ENCODE measurements at regions not wholly inside any gene's neighbourhood (a gene's known extent, or its start where the extent isn't known, plus 50 kb on each side); places are given as distances from the start of the nearest gene placed in this dataset.

GRCh38 chr7:35454575-35455385 is 200.9 kb upstream of the TBX20 start:
- Histone ChIP-seq H3K4me1 (peaks cover 0 to 8% (median 4%) of the 10 kb centered on the region in 4 donors), H3K36me3 (no peaks in the 10 kb centered on the region), H3K9me3 (peaks cover 0 to 2% (median 0%) of the 10 kb centered on the region in 4 donors), H3K27ac (no peak overlapping the region), H3K4me3 (peak overlapping the region in 1 of 4 donors; percentile 7), H3K27me3 (peaks cover 8 to 26% (median 10%) of the 10 kb centered on the region in 3 donors)
- TF ChIP-seq CTCF (IDR thresholded peaks at IDR 0.05) (no peak), POLR2AphosphoS5 (IDR thresholded peaks at IDR 0.05) (no peak), POLR2A (IDR thresholded peaks at IDR 0.05) (no peak), EP300 (IDR thresholded peaks at IDR 0.05) (no peak)
- intact Hi-C loops (cut with DNase I), result no loop called here
- no peak for DNase-seq
- 16 to 39% methylated on average over 58 of the region's 58 CpGs for WGBS, 2 donors

DNA sequence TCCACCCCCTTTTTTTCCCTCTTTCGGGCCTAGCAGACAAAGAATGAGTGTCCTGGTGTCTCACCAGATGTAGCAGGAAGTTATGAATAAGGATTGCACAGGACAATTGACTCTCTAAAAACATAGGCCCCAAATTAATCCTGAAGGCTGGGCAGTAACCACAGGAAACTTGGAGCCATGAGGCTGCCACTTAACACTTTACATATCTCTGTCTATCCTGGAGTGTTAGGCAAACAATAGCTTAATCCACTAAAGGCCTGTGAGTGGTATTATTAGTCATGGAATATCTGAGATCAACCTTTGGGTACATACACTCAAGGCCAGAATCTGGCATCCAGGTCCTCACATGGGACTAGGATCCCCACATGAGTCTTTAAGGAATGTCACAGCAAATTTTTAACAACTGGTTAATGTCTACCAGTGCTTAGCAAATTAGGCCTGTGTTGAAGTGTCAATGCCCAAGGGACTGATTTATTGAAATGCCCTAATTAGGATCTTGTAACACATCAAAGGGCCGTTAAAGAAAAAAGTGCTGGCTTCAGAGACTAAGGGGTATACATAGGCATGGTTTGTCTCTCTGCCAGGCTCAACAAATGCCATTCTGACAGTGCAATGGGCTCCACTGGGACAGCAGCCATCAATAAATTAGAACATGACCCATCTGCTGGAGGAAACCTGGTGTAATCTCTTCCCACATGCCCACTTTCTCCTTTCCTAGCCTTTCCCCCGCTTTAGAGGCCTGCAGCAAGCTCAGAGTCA is 196.7 kb upstream of the TBX20 start:
- no peaks in the 10 kb centered on the region for H3K9me3 ChIP-seq
- no peak for TF ChIP-seq POLR2A (IDR thresholded peaks at IDR 0.05)
- TF ChIP-seq CTCF (IDR thresholded peaks at IDR 0.05), result no peak
- TF ChIP-seq POLR2AphosphoS5 (IDR thresholded peaks at IDR 0.05), result no peak
- TF ChIP-seq EP300 (IDR thresholded peaks at IDR 0.05), result no peak
- no peaks in the 10 kb centered on the region for H3K36me3 ChIP-seq
- peaks cover 0 to 8% (median 4%) of the 10 kb centered on the region in 4 donors for H3K4me1 ChIP-seq
- H3K27ac ChIP-seq, result no peak overlapping the region
- intact Hi-C loops (cut with DNase I), result no loop called here
- no peak for DNase-seq
- peaks cover 8 to 23% (median 10%) of the 10 kb centered on the region in 3 donors for H3K27me3 ChIP-seq
- H3K4me3 ChIP-seq, result no peak overlapping the region
- 57 to 62% methylated on average over 3 of the region's 3 CpGs for whole genome bisulfite sequencing, 2 donors

GRCh38 chr7:35448486-35448885 is 194.6 kb upstream of the TBX20 start:
- H3K27ac ChIP-seq, result no peak overlapping the region
- 71 to 81% methylated on average over 4 of the region's 4 CpGs for WGBS, 2 donors
- intact Hi-C loops (cut with DNase I), result no loop called here

GRCh38 chr7:35446091-35446490 is 192.2 kb upstream of the TBX20 start:
- no peaks in the 10 kb centered on the region for H3K4me1 ChIP-seq
- no peaks in the 10 kb centered on the region for H3K9me3 ChIP-seq
- intact Hi-C loops (cut with DNase I), result no loop called here

More at GRCh38 chr7:35448486-35448885, 194.6 kb upstream of the TBX20 start:
- TF ChIP-seq POLR2A (IDR thresholded peaks at IDR 0.05), result no peak
- TF ChIP-seq CTCF (IDR thresholded peaks at IDR 0.05), result no peak
- no peak for TF ChIP-seq EP300 (IDR thresholded peaks at IDR 0.05)
- TF ChIP-seq POLR2AphosphoS5 (IDR thresholded peaks at IDR 0.05), result no peak
- DNase-seq, result no peak
- H3K27me3 ChIP-seq, result peaks cover 0 to 2% (median 0%) of the 10 kb centered on the region in 3 donors
- no peaks in the 10 kb centered on the region for H3K4me1 ChIP-seq
- no peak overlapping the region for H3K4me3 ChIP-seq
- H3K9me3 ChIP-seq, result no peaks in the 10 kb centered on the region
- no peaks in the 10 kb centered on the region for H3K36me3 ChIP-seq

More at GRCh38 chr7:35446091-35446490, 192.2 kb upstream of the TBX20 start:
- Histone ChIP-seq H3K27ac (no peak overlapping the region), H3K36me3 (no peaks in the 10 kb centered on the region), H3K4me3 (no peak overlapping the region), H3K27me3 (no peaks in the 10 kb centered on the region)
- WGBS, 2 donors, result 59 to 65% methylated on average over 6 of the region's 6 CpGs
- no peak for DNase-seq
- TF ChIP-seq POLR2A (IDR thresholded peaks at IDR 0.05), result no peak
- no peak for TF ChIP-seq CTCF (IDR thresholded peaks at IDR 0.05)

Data from sigmoid colon (tissue), 6 donors.